Hindlimb muscle (tissue), 1 donor: ENCODE measurements at regions not wholly inside any gene's neighbourhood (a gene's known extent, or its start where the extent isn't known, plus 50 kb on each side); places are given as distances from the start of the nearest gene placed in this dataset.

Experiments
- DNase-seq: peaks from one replicate; pipeline ENCODE4 v3.0.0-alpha.2; 2013

GRCh38 chr7:98514211-98515031 lies 102.7 kb upstream of the NPTX2 start:
- no peak for DNase-seq

- no peak for DNase-seq
Observed at GRCh38 chr7:98511175-98511574, 105.9 kb upstream of the NPTX2 start.

GRCh38 chr7:98509836-98510235 lies 107.2 kb upstream of the NPTX2 start:
- no peak for DNase-seq

- no peak for DNase-seq
Observed at GRCh38 chr7:98506471-98506870, 105.6 kb upstream of the BAIAP2L1 start.

GRCh38 chr7:98500764-98501163 lies 99.9 kb upstream of the BAIAP2L1 start:
- no peak for DNase-seq

GRCh38 chr7:98496618-98497017 lies 95.7 kb upstream of the BAIAP2L1 start:
- no peak for DNase-seq

GRCh38 chr7:98495200-98495955 lies 94.5 kb upstream of the BAIAP2L1 start:
- no peak for DNase-seq

- no peak for DNase-seq
Observed at GRCh38 chr7:98493030-98493778, 92.3 kb upstream of the BAIAP2L1 start.

- DNase-seq = no peak
Observed at GRCh38 chr7:98488167-98488566, 87.3 kb upstream of the BAIAP2L1 start.

- no peak for DNase-seq
Observed at GRCh38 chr7:98483964-98484545, 83.2 kb upstream of the BAIAP2L1 start.

GRCh38 chr7:98483276-98483963 lies 82.5 kb upstream of the BAIAP2L1 start:
- no peak for DNase-seq

- DNase-seq = no peak
Observed at GRCh38 chr7:98479318-98479717, 78.4 kb upstream of the BAIAP2L1 start.

GRCh38 chr7:98475352-98475751 lies 74.5 kb upstream of the BAIAP2L1 start:
- no peak for DNase-seq

GRCh38 chr7:98474558-98474957 lies 73.7 kb upstream of the BAIAP2L1 start:
- DNase-seq = no peak

- DNase-seq = no peak
Observed at GRCh38 chr7:98472521-98472954, 71.6 kb upstream of the BAIAP2L1 start.

GRCh38 chr7:98470485-98471240 lies 69.8 kb upstream of the BAIAP2L1 start:
- DNase-seq = no peak

GRCh38 chr7:98469088-98469487 lies 68.2 kb upstream of the BAIAP2L1 start:
- DNase-seq = no peak

GRCh38 chr7:98467570-98468312 lies 66.9 kb upstream of the BAIAP2L1 start:
- no peak for DNase-seq

- no peak for DNase-seq
Observed at GRCh38 chr7:98465022-98465421, 64.1 kb upstream of the BAIAP2L1 start.

- peak; percentile 18 for DNase-seq
Observed at GRCh38 chr7:98464558-98464940, 63.7 kb upstream of the BAIAP2L1 start.
